ENCODE measurements at regions not wholly inside any gene's neighbourhood (a gene's known extent, or its start where the extent isn't known, plus 50 kb on each side); places are given as distances from the start of the nearest gene placed in this dataset.

GRCh38 chr2:203647579-203647978 lies 58.9 kb upstream of the CD28 start:
- no peaks in the 10 kb centered on the region for H3K9me3 ChIP-seq (replicated peaks)
- no peak for TF ChIP-seq CTCF (IDR thresholded peaks at IDR 0.05; ENCODE audit: borderline replicate concordance)
- no peak overlapping the region for H3K27ac ChIP-seq (replicated peaks)
- H3K27me3 ChIP-seq (ENCODE audit: low read depth) = no peaks in the 10 kb centered on the region
- H3K4me1 ChIP-seq = peaks cover 40% of the 10 kb centered on the region
- DNase-seq = no peak
- no peaks in the 10 kb centered on the region for H3K36me3 ChIP-seq
- intact Hi-C loops (cut with micrococcal nuclease) = no loop called here
- H3K4me3 ChIP-seq = no peak overlapping the region

- DNase-seq = no peak
- Histone ChIP-seq H3K4me3 (no peak overlapping the region), H3K27ac (replicated peaks) (peak overlapping the region; percentile 49), H3K36me3 (no peaks in the 10 kb centered on the region), H3K9me3 (replicated peaks) (no peaks in the 10 kb centered on the region), H3K4me1 (peaks cover 40% of the 10 kb centered on the region), H3K27me3 (ENCODE audit: low read depth) (no peaks in the 10 kb centered on the region)
- no peak for TF ChIP-seq CTCF (IDR thresholded peaks at IDR 0.05; ENCODE audit: borderline replicate concordance)
- intact Hi-C loops (cut with micrococcal nuclease) = no loop called here
These were observed 58.2 kb upstream of the CD28 start for GRCh38 chr2:203648273-203648672.

- peak overlapping the region; percentile 75 for H3K27ac ChIP-seq (replicated peaks)
- TF ChIP-seq CTCF (IDR thresholded peaks at IDR 0.05; ENCODE audit: borderline replicate concordance) = no peak
- H3K27me3 ChIP-seq (ENCODE audit: low read depth) = no peaks in the 10 kb centered on the region
- H3K4me3 ChIP-seq = no peak overlapping the region
- peaks cover 40% of the 10 kb centered on the region for H3K4me1 ChIP-seq
- intact Hi-C loops (cut with micrococcal nuclease) = no loop called here
- H3K9me3 ChIP-seq (replicated peaks) = no peaks in the 10 kb centered on the region
- no peaks in the 10 kb centered on the region for H3K36me3 ChIP-seq
- DNase-seq = no peak
These were observed 57.1 kb upstream of the CD28 start for GRCh38 chr2:203649176-203649814.

GRCh38 chr2:203650860-203651613 lies 55.4 kb upstream of the CD28 start:
- intact Hi-C loops (cut with micrococcal nuclease) = loop anchor here (10.0 kb wide), 1 partner anchor 154 kb away; no protein-coding TSS in a partner anchor
- DNase-seq = no peak
- TF ChIP-seq CTCF (IDR thresholded peaks at IDR 0.05; ENCODE audit: borderline replicate concordance) = peak; percentile 56
- peaks cover 40% of the 10 kb centered on the region for H3K4me1 ChIP-seq
- peak overlapping the region; percentile 75 for H3K27ac ChIP-seq (replicated peaks)
- no peaks in the 10 kb centered on the region for H3K27me3 ChIP-seq (ENCODE audit: low read depth)
- no peaks in the 10 kb centered on the region for H3K36me3 ChIP-seq
- no peaks in the 10 kb centered on the region for H3K9me3 ChIP-seq (replicated peaks)
- H3K4me3 ChIP-seq = no peak overlapping the region

GRCh38 chr2:203651621-203652020 lies 54.8 kb upstream of the CD28 start:
- H3K27ac ChIP-seq (replicated peaks) = peak overlapping the region; percentile 75
- no peaks in the 10 kb centered on the region for H3K27me3 ChIP-seq (ENCODE audit: low read depth)
- no peak overlapping the region for H3K4me3 ChIP-seq
- no peaks in the 10 kb centered on the region for H3K36me3 ChIP-seq
- DNase-seq = no peak
- intact Hi-C loops (cut with micrococcal nuclease) = loop anchor here (10.0 kb wide), 1 partner anchor 153 kb away; no protein-coding TSS in a partner anchor
- H3K9me3 ChIP-seq (replicated peaks) = no peaks in the 10 kb centered on the region
- H3K4me1 ChIP-seq = peaks cover 43% of the 10 kb centered on the region
- no peak for TF ChIP-seq CTCF (IDR thresholded peaks at IDR 0.05; ENCODE audit: borderline replicate concordance)
